Central memory CD8-positive, alpha-beta T cell (primary cell): ENCODE measurements at regions not wholly inside any gene's neighbourhood (a gene's known extent, or its start where the extent isn't known, plus 50 kb on each side); places are given as distances from the start of the nearest gene placed in this dataset.
"Not testable (repeated sequence)": the region's sequence is repeated elsewhere in the genome, so short reads cannot be mapped to it uniquely, and the experiment has no call there.

ENCODE experiments used
- ATAC-seq: fragments of 150-1000 bp; cut with Tn5 transposase; replicated peaks from 2 replicates; pipeline ENCODE4 v1.10.0; 2022; ENCODE audit warnings: mild to moderate bottlenecking, moderate FRiP score, moderate number of reproducible peaks; ENCODE audit not compliant: poor library complexity, severe bottlenecking; ENCODE audit errors: extremely low read depth
- DNase-seq, 2 donors: peaks; one replicate each; pipeline ENCODE4 v3.0.0; 2021; ENCODE audit warnings: low spot score in 2 of 2
- H3K27ac Mint-ChIP-seq: one replicate; pipeline ENCODE4 v1.8.0; 2022; ENCODE audit warnings: low read depth, mild to moderate bottlenecking, moderate library complexity, mixed read lengths
- H3K27me3 Mint-ChIP-seq: one replicate; pipeline ENCODE4 v1.8.0; 2022; ENCODE audit warnings: mixed read lengths
- H3K36me3 Mint-ChIP-seq: one replicate; pipeline ENCODE4 v1.8.0; 2022; ENCODE audit warnings: mild to moderate bottlenecking, moderate library complexity, mixed read lengths; ENCODE audit not compliant: insufficient read depth
- H3K4me1 Mint-ChIP-seq: one replicate; pipeline ENCODE4 v1.8.0; 2022; ENCODE audit warnings: mixed read lengths
- H3K4me3 Mint-ChIP-seq: one replicate; pipeline ENCODE4 v1.8.0; 2022; ENCODE audit warnings: mild to moderate bottlenecking, moderate library complexity, mixed read lengths
- H3K9me3 Mint-ChIP-seq: one replicate; pipeline ENCODE4 v1.8.0; 2022; ENCODE audit warnings: mixed read lengths

- no peaks in the 10 kb centered on the region for H3K36me3 Mint-ChIP-seq
- ATAC-seq (no peak), DNase-seq (no peak)
- H3K27me3 Mint-ChIP-seq = no peaks in the 10 kb centered on the region
- no peaks in the 10 kb centered on the region for H3K4me1 Mint-ChIP-seq
- H3K9me3 Mint-ChIP-seq = peaks cover 40% of the 10 kb centered on the region
- H3K27ac Mint-ChIP-seq = no peak overlapping the region
- no peak overlapping the region for H3K4me3 Mint-ChIP-seq
Observed at GRCh38 chr4:187893418-187893817, 102.2 kb upstream of the ZFP42 start.

GRCh38 chr4:187903106-187903505, 92.5 kb upstream of the ZFP42 start:
- no peak for ATAC-seq
- Mint-ChIP-seq H3K9me3 (peaks cover 33% of the 10 kb centered on the region), H3K4me1 (no peaks in the 10 kb centered on the region), H3K4me3 (no peak overlapping the region), H3K27me3 (no peaks in the 10 kb centered on the region), H3K27ac (no peak overlapping the region), H3K36me3 (no peaks in the 10 kb centered on the region)
- DNase-seq = no peak

GRCh38 chr4:187903700-187904099, 91.9 kb upstream of the ZFP42 start:
- Mint-ChIP-seq H3K9me3 (peaks cover 33% of the 10 kb centered on the region), H3K4me1 (no peaks in the 10 kb centered on the region), H3K27me3 (no peaks in the 10 kb centered on the region)

GRCh38 chr4:187908079-187908561, 87.5 kb upstream of the ZFP42 start:
- H3K4me3 Mint-ChIP-seq = no peak overlapping the region
- no peaks in the 10 kb centered on the region for H3K36me3 Mint-ChIP-seq
- no peak for DNase-seq
- peaks cover 13% of the 10 kb centered on the region for H3K9me3 Mint-ChIP-seq
- ATAC-seq = no peak
- no peaks in the 10 kb centered on the region for H3K27me3 Mint-ChIP-seq
- H3K27ac Mint-ChIP-seq = no peak overlapping the region
- H3K4me1 Mint-ChIP-seq = no peaks in the 10 kb centered on the region

More at GRCh38 chr4:187903700-187904099, 91.9 kb upstream of the ZFP42 start:
- DNase-seq = no peak
- no peak overlapping the region for H3K27ac Mint-ChIP-seq
- ATAC-seq = no peak
- H3K36me3 Mint-ChIP-seq = no peaks in the 10 kb centered on the region
- no peak overlapping the region for H3K4me3 Mint-ChIP-seq

- no peak overlapping the region for H3K4me3 Mint-ChIP-seq
- DNase-seq (no peak), ATAC-seq (no peak)
- no peak overlapping the region for H3K27ac Mint-ChIP-seq
- no peaks in the 10 kb centered on the region for H3K36me3 Mint-ChIP-seq
- H3K4me1 Mint-ChIP-seq = no peaks in the 10 kb centered on the region
- peaks cover 18% of the 10 kb centered on the region for H3K9me3 Mint-ChIP-seq
- H3K27me3 Mint-ChIP-seq = no peaks in the 10 kb centered on the region
Observed at GRCh38 chr4:187908731-187909130, 86.8 kb upstream of the ZFP42 start.

GRCh38 chr4:187910741-187911140, 84.8 kb upstream of the ZFP42 start:
- Mint-ChIP-seq H3K36me3 (no peaks in the 10 kb centered on the region), H3K27me3 (no peaks in the 10 kb centered on the region), H3K4me3 (no peak overlapping the region), H3K27ac (no peak overlapping the region), H3K4me1 (no peaks in the 10 kb centered on the region), H3K9me3 (peaks cover 25% of the 10 kb centered on the region)
- no peak for DNase-seq
- no peak for ATAC-seq

- H3K27me3 Mint-ChIP-seq, H3K4me1 Mint-ChIP-seq, DNase-seq, ATAC-seq, H3K36me3 Mint-ChIP-seq, H3K27ac Mint-ChIP-seq, H3K4me3 Mint-ChIP-seq: not testable (repeated sequence)
- H3K9me3 Mint-ChIP-seq = peaks cover 33% of the 10 kb centered on the region
Observed at GRCh38 chr4:187915406-187915805, 80.2 kb upstream of the ZFP42 start.

- Mint-ChIP-seq H3K36me3 (no peaks in the 10 kb centered on the region), H3K27me3 (no peaks in the 10 kb centered on the region), H3K4me3 (no peak overlapping the region), H3K4me1 (no peaks in the 10 kb centered on the region), H3K27ac (no peak overlapping the region), H3K9me3 (peaks cover 26% of the 10 kb centered on the region)
- DNase-seq (no peak), ATAC-seq (no peak)
Observed at GRCh38 chr4:187919966-187920365, 75.6 kb upstream of the ZFP42 start.

- ATAC-seq (no peak), DNase-seq (no peak)
- H3K4me3 Mint-ChIP-seq = no peak overlapping the region
- H3K27me3 Mint-ChIP-seq = no peaks in the 10 kb centered on the region
- no peaks in the 10 kb centered on the region for H3K36me3 Mint-ChIP-seq
- no peak overlapping the region for H3K27ac Mint-ChIP-seq
- no peaks in the 10 kb centered on the region for H3K4me1 Mint-ChIP-seq
- peaks cover 28% of the 10 kb centered on the region for H3K9me3 Mint-ChIP-seq
Observed at GRCh38 chr4:187921946-187922623, 73.5 kb upstream of the ZFP42 start.

GRCh38 chr4:187929024-187929423, 66.5 kb upstream of the ZFP42 start:
- peaks cover 16% of the 10 kb centered on the region for H3K9me3 Mint-ChIP-seq

GRCh38 chr4:187934766-187935165, 60.8 kb upstream of the ZFP42 start:
- no peak for DNase-seq
- no peak overlapping the region for H3K27ac Mint-ChIP-seq
- H3K4me1 Mint-ChIP-seq = no peaks in the 10 kb centered on the region
- no peak overlapping the region for H3K4me3 Mint-ChIP-seq
- ATAC-seq = no peak
- no peaks in the 10 kb centered on the region for H3K27me3 Mint-ChIP-seq
- H3K36me3 Mint-ChIP-seq = peaks cover 2% of the 10 kb centered on the region
- peaks cover 23% of the 10 kb centered on the region for H3K9me3 Mint-ChIP-seq

More at GRCh38 chr4:187929024-187929423, 66.5 kb upstream of the ZFP42 start:
- no peak for DNase-seq
- no peak overlapping the region for H3K4me3 Mint-ChIP-seq
- ATAC-seq = no peak
- no peaks in the 10 kb centered on the region for H3K27me3 Mint-ChIP-seq
- no peaks in the 10 kb centered on the region for H3K36me3 Mint-ChIP-seq
- H3K4me1 Mint-ChIP-seq = no peaks in the 10 kb centered on the region
- no peak overlapping the region for H3K27ac Mint-ChIP-seq

- Mint-ChIP-seq H3K27me3 (no peaks in the 10 kb centered on the region), H3K27ac (no peak overlapping the region), H3K4me1 (no peaks in the 10 kb centered on the region), H3K36me3 (peaks cover 2% of the 10 kb centered on the region), H3K9me3 (peaks cover 32% of the 10 kb centered on the region), H3K4me3 (no peak overlapping the region)
- DNase-seq (no peak), ATAC-seq (no peak)
Observed at GRCh38 chr4:187937557-187937956, 58.0 kb upstream of the ZFP42 start.

- no peak overlapping the region for H3K27ac Mint-ChIP-seq
- DNase-seq (no peak), ATAC-seq (no peak)
- no peak overlapping the region for H3K4me3 Mint-ChIP-seq
- H3K9me3 Mint-ChIP-seq = peaks cover 30% of the 10 kb centered on the region
- H3K27me3 Mint-ChIP-seq = no peaks in the 10 kb centered on the region
- peaks cover 2% of the 10 kb centered on the region for H3K36me3 Mint-ChIP-seq
- H3K4me1 Mint-ChIP-seq = no peaks in the 10 kb centered on the region
Observed at GRCh38 chr4:187940299-187940698, 55.3 kb upstream of the ZFP42 start.
